Glomerular endothelial cell (primary cell): ENCODE measurements at regions not wholly inside any gene's neighbourhood (a gene's known extent, or its start where the extent isn't known, plus 50 kb on each side); places are given as distances from the start of the nearest gene placed in this dataset.

Source experiments
- DNase-seq: peaks from one replicate; pipeline ENCODE4 v3.0.0-alpha.2; 2011; ENCODE audit warnings: low read depth, low spot score; ENCODE audit errors: extremely low read depth

DNA sequence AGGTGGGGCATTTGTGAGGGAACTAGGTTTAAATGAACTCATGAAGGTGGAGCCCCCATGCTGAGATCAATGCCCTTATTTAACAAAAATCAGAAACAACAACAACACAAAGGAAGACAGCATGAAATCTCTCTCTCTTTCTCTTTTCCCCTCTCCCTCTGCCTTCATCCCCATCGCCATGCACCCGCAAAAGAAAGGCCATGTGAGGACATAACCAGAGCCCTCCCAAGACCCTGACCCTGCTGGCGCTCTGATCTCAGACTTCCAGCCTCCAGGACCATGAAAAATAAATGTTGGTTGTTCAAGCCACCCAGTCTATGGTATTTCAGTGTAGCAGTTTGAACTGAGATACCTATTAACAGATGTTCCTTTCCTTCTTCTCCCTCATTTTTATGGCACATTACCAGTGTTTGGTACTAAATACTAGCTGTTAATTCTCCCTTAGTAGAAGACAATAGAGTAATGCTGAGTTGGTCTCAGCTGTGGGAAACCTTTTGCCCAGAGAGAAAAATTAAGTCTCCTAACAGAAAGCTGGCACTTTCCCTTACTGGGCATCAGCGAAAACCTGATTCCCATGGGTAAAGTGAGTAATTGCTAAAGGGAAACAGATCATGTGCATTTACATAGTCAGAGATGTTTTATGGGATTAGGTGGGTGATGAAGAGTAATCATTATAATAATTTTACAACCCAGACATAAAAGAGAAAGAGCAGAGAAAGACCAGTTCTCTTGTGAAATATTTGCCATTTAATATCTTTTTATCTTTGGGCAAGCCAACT, 264.0 kb upstream of the PLEKHG7 start:
- DNase-seq = no peak

GRCh38 chr12:92437452-92437851, 265.3 kb upstream of the PLEKHG7 start:
- no peak for DNase-seq

GRCh38 chr12:92436856-92437255, 265.9 kb upstream of the PLEKHG7 start:
- DNase-seq = no peak

GRCh38 chr12:92434607-92435025, 268.2 kb upstream of the PLEKHG7 start:
- DNase-seq = no peak

- no peak for DNase-seq
Measured at GRCh38 chr12:92432724-92433441, 269.9 kb upstream of the PLEKHG7 start.

DNA sequence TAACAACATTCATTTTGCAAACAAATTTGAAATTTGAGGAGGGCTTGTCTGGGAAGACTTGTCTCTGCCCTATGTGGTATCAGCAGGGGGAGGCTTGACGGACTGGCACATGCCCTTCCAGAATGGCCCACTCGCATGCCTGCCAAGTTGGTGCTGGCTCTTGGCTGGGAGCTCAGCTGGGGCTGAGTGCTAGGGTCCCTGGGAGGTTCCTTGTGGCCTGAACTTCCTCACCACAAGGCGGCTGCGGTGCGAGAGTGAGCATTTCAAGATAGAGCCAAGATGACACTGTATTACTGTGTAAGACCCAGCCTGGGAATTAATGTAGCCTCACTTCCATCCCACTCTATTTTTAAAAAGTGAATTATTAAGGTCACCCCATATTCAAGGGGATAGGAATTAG, 271.6 kb upstream of the PLEKHG7 start:
- no peak for DNase-seq

- DNase-seq = no peak
Measured at GRCh38 chr12:92426332-92426731, 276.5 kb upstream of the PLEKHG7 start.

GRCh38 chr12:92425165-92425564, 277.6 kb upstream of the PLEKHG7 start:
- no peak for DNase-seq

- no peak for DNase-seq
Measured at GRCh38 chr12:92424338-92424737, 278.5 kb upstream of the PLEKHG7 start.

- no peak for DNase-seq
Measured at GRCh38 chr12:92421701-92422100, 276.1 kb upstream of the BTG1 start.

- DNase-seq = no peak
Measured at GRCh38 chr12:92421042-92421441, 275.4 kb upstream of the BTG1 start.

DNA sequence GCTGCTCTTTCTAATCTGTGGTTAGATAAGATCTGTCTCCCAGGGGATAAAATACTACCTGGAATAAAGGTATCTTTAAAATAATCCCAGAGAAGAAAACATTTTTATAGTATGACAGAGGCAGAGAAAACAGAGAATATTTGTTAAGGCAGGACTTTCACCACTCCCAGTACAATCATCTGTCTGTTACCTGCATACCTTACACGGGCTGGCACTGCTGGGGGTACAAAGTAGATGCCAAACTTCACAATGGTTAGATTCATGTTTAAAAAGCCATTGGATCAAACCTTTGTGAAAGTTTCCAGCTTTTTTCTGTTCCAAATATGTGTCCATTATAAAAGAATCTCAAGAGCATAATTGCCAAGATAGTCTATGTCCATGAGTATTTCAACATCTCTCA, 273.6 kb upstream of the BTG1 start:
- DNase-seq = no peak

GRCh38 chr12:92418381-92418780, 272.7 kb upstream of the BTG1 start:
- no peak for DNase-seq

DNA sequence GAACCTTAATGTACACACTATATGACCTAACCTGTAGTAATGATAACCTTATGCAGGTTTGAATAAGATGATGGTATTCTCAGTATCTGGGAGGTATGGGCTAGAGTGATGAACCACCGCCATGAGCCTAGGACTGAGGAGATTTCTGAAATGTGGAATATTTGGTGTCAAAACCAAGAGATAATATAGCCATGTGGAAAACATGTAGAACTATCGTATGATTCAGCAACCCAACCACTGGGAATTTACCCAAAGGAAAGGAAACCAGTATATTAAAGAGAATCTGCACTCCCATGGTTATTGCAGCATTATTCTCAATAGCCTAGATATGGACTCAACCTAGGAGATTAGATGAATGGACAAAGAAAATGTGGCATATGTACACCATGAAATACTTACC, 271.7 kb upstream of the BTG1 start:
- no peak for DNase-seq

- DNase-seq = no peak
Measured at GRCh38 chr12:92416385-92416812, 270.8 kb upstream of the BTG1 start.

DNA sequence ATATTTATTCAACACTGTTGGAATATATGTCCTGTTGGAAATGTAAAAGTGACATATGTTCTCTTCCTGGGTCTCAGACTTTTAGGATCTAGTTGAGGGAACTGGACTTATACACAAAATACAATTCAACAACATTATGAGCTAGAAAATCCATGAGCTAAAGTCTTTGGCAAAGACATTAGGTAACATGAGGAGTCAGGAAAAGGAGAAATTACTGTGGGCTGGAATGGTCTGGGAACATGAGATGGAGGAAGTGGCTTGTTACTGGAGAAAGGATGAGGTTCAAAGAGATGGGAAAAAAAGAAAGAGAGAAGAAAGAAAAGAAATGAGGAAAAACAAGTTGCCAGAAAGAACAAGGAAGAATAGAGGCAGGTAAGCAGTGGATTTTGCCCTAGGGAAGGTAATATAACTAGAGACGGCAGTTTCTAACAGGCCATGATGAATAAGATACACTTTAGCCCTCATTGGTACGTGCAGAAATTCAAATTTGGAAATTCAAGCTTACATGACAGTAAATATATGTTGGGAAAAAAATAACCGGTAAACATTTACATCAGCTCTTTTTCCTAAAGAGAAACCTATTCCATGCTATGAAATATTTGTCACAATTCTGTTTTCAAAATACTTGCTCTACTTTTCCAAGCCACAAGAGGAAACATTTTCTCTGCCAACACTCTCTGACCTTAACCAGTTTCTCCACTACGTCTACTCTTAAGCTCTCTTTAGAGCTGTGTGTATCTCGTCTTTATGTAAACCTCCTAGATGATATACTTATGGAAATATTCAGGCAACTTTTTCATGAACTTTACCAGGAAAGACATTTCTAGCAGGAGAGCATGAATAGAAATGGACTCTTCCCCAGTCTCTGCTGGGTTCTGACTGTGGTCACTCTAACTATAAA, 268.8 kb upstream of the BTG1 start:
- no peak for DNase-seq

GRCh38 chr12:92413286-92413685, 267.6 kb upstream of the BTG1 start:
- no peak for DNase-seq

DNA sequence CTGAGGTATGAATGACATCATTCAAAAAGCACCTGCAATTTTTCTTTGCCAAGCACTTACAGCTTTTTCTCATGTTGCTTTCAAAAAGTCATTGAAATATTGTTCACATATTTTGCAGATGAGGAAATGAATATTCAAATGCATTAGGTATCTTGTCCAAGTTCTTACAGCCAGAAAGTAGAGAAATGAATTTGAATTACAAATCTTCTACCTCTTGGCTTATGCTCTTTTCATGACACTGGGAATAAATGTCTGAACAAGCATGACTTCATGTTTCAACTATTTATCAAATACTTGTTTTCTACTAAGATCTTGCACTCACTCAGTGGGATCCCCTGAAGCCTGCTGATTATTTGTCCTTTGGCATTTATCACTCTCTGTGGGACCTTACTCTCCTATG, 267.2 kb upstream of the BTG1 start:
- DNase-seq = no peak

DNA sequence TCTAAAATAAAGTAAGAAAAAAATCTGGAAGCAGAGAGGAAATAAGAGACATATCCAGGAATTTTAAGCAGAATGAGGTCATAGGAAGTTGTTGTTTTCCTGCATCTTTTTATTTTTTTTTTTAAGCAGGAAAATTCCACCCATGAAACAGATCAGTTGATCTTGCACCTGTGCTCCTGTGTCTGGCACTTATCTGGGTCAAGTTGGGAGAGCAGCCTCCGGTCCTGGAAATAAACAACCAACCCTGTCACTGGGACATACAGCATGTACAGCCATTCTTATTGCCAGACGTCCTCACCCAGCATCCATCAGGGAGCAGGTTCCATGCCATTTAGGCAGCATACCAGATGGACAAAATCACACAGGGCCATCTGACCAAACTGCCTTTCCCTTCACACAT, 266.0 kb upstream of the BTG1 start:
- DNase-seq = no peak

DNA sequence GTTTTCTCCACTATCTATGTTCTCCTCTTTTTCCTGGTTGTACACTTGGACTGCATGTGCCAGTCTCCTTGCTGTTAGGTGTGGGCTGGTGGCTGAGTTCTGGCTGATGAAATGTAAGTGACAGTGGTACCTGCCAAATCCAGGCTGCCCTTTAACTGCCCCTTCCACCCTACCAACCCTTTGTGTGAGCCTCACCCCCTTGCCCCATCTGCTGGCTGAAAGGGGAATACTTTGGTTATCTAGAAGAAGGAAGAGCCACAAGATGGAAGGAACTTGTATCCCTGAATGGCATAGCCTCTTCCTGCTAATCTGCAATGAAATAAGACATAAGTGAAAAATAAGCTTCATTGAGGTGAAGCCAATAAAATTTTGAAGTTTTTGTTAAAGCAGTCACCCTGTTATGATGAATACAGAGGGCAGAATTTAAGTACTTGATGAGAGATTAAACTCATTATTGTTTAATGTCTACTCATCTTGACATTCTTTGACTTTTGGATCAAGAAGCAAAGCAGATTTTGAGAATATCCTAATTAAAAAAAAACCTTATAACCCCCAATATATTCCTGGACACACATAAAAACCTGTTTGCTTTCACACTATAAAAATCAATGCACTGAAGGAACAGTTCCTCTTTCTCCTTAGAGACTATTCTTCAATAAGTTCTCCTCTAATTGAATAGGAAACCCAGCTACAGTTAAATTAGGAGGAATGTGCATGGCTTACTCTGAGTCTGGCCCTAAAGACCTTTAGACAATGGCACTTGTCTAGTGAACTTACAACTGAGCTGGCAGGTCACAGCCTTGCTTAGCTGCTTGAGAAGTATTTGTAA, 262.6 kb upstream of the BTG1 start:
- DNase-seq = no peak
